AG04449 (cell line): ENCODE measurements at regions not wholly inside any gene's neighbourhood (a gene's known extent, or its start where the extent isn't known, plus 50 kb on each side); places are given as distances from the start of the nearest gene placed in this dataset.
"Not testable (repeated sequence)": the region's sequence is repeated elsewhere in the genome, so short reads cannot be mapped to it uniquely, and the experiment has no call there.

Experiments
- CTCF ChIA-PET: fragments of 350-600 bp; formaldehyde crosslinking; extraction: SDS; loops from one replicate; lab custom pipeline; 2021; ENCODE audit warnings: antibody characterized with exemption; lab: Yijun Ruan, JAX
- POLR2A ChIA-PET: fragments of 400-600, 350-600 bp; formaldehyde crosslinking; extraction: SDS; loops from one replicate; lab custom pipeline; 2020; ENCODE audit warnings: antibody characterized with exemption, inconsistent platforms; lab: Yijun Ruan, JAX
- DNase-seq: peaks from one replicate; pipeline ENCODE4 v3.0.0-alpha.2; 2010; ENCODE audit warnings: low read depth, low spot score
- H3K4me3 ChIP-seq: 2 replicates; pipeline ENCODE4 v1.5.1; 2011; ENCODE audit warnings: low read depth, mild to moderate bottlenecking, control low read depth, low read length
- CTCF ChIP-seq: IDR thresholded peaks from one replicate; pipeline ENCODE4 v1.5.1; 2011; ENCODE audit warnings: mild to moderate bottlenecking, moderate library complexity, low read length, control low read depth, inconsistent platforms; ENCODE audit not compliant: insufficient read depth; ENCODE audit errors: missing control alignments

- no peak overlapping the region for H3K4me3 ChIP-seq
- TF ChIP-seq CTCF, result no peak
- no peak for DNase-seq
- CTCF ChIA-PET, result no interaction called here
- POLR2A ChIA-PET, result no interaction called here
These were observed 285.5 kb upstream of the SFSWAP start for GRCh38 chr12:131425112-131426075.

GRCh38 chr12:131428091-131428685, 282.7 kb upstream of the SFSWAP start:
- no peak overlapping the region for H3K4me3 ChIP-seq
- CTCF ChIA-PET, result no interaction called here
- POLR2A ChIA-PET, result no interaction called here
- no peak for TF ChIP-seq CTCF
- DNase-seq, result no peak

- DNase-seq, H3K4me3 ChIP-seq, CTCF ChIA-PET, POLR2A ChIA-PET: not testable (repeated sequence)
These were observed 281.7 kb upstream of the SFSWAP start for GRCh38 chr12:131429221-131429620.

GRCh38 chr12:131429697-131430096, 281.2 kb upstream of the SFSWAP start:
- POLR2A ChIA-PET, CTCF ChIA-PET, DNase-seq, H3K4me3 ChIP-seq: not testable (repeated sequence)

GRCh38 chr12:131430158-131430742, 280.6 kb upstream of the SFSWAP start:
- H3K4me3 ChIP-seq, result no peak overlapping the region
- CTCF ChIA-PET, result no interaction called here
- POLR2A ChIA-PET, result no interaction called here
- TF ChIP-seq CTCF, result no peak
- no peak for DNase-seq

GRCh38 chr12:131431126-131431655, 279.7 kb upstream of the SFSWAP start:
- CTCF ChIA-PET, H3K4me3 ChIP-seq, DNase-seq, POLR2A ChIA-PET: not testable (repeated sequence)

- H3K4me3 ChIP-seq, result no peak overlapping the region
- no peak for DNase-seq
- TF ChIP-seq CTCF, result no peak
- CTCF ChIA-PET, result no interaction called here
- POLR2A ChIA-PET, result no interaction called here
These were observed 278.2 kb upstream of the SFSWAP start for GRCh38 chr12:131432532-131433260.
